H9 (cell line): ENCODE measurements at regions not wholly inside any gene's neighbourhood (a gene's known extent, or its start where the extent isn't known, plus 50 kb on each side); places are given as distances from the start of the nearest gene placed in this dataset.

Experiments used
- DNase-seq: peaks from one replicate; pipeline ENCODE4 v3.0.0-alpha.2; 2017
- H2AFZ ChIP-seq: one replicate; pipeline ENCODE4 v1.6.1; 2013; ENCODE audit warnings: mild to moderate bottlenecking, low read length, control low read depth, moderate library complexity
- H2AK5ac ChIP-seq: 2 replicates; pipeline ENCODE4 v1.6.1; 2013; ENCODE audit warnings: low read length, control low read depth, mixed read lengths; ENCODE audit not compliant: insufficient read length
- H2BK120ac ChIP-seq: one replicate; pipeline ENCODE4 v1.6.1; 2013; ENCODE audit warnings: low read depth, mild to moderate bottlenecking, low read length, control low read depth, inconsistent platforms; ENCODE audit not compliant: poor library complexity, severe bottlenecking
- H2BK12ac ChIP-seq: 2 replicates; pipeline ENCODE4 v1.6.1; 2013; ENCODE audit warnings: low read length, control low read depth, mixed read lengths, low read depth; ENCODE audit not compliant: insufficient read length
- H2BK15ac ChIP-seq: 2 replicates; pipeline ENCODE4 v1.6.1; 2013; ENCODE audit warnings: low read depth, low read length, control low read depth
- H2BK20ac ChIP-seq: one replicate; pipeline ENCODE4 v1.6.1; 2013; ENCODE audit warnings: low read depth, mild to moderate bottlenecking, low read length, control low read depth, inconsistent platforms; ENCODE audit not compliant: poor library complexity, severe bottlenecking
- H2BK5ac ChIP-seq: 2 replicates; pipeline ENCODE4 v1.6.1; 2013; ENCODE audit warnings: low read length, control low read depth, mixed read lengths; ENCODE audit not compliant: insufficient read length
- H3K14ac ChIP-seq: 2 replicates; pipeline ENCODE4 v1.6.1; 2013; ENCODE audit warnings: low read length, control low read depth; ENCODE audit not compliant: insufficient read depth
- H3K18ac ChIP-seq: 2 replicates; pipeline ENCODE4 v1.6.1; 2013; ENCODE audit warnings: low read depth, mild to moderate bottlenecking, mixed read lengths, low read length, control low read depth; ENCODE audit not compliant: insufficient read length
- H3K23ac ChIP-seq: 2 replicates; pipeline ENCODE4 v1.6.1; 2013; ENCODE audit warnings: low read length, control low read depth, mixed read lengths, low read depth; ENCODE audit not compliant: insufficient read length
- H3K23me2 ChIP-seq: 2 replicates; pipeline ENCODE4 v1.6.1; 2013; ENCODE audit warnings: low read depth, mild to moderate bottlenecking, mixed read lengths, low read length, control low read depth; ENCODE audit not compliant: insufficient read length, poor library complexity, severe bottlenecking
- H3K27ac ChIP-seq: 2 replicates; pipeline ENCODE4 v1.5.1; 2013; ENCODE audit warnings: low read length, control low read depth, mixed read lengths, low read depth; ENCODE audit not compliant: insufficient read length
- H3K27me3 ChIP-seq: 2 replicates; pipeline ENCODE4 v1.6.1; 2013; ENCODE audit warnings: low read length, control low read depth, inconsistent platforms; ENCODE audit not compliant: insufficient read depth
- H3K4ac ChIP-seq: 2 replicates; pipeline ENCODE4 v1.6.1; 2013; ENCODE audit warnings: low read depth, mild to moderate bottlenecking, control low read depth, inconsistent platforms, low read length, moderate library complexity
- H3K4me1 ChIP-seq: 2 replicates; pipeline ENCODE4 v1.6.1; 2013; ENCODE audit warnings: low read length, control low read depth, inconsistent platforms; ENCODE audit not compliant: insufficient read depth
- H3K4me2 ChIP-seq: 2 replicates; pipeline ENCODE4 v1.6.1; 2013; ENCODE audit warnings: low read length, control low read depth, mixed read lengths; ENCODE audit not compliant: insufficient read length, insufficient read depth
- H3K56ac ChIP-seq: 2 replicates; pipeline ENCODE4 v1.6.1; 2013; ENCODE audit warnings: low read depth, mild to moderate bottlenecking, mixed read lengths, low read length, control low read depth; ENCODE audit not compliant: insufficient read length
- H3K79me1 ChIP-seq: 2 replicates; pipeline ENCODE4 v1.6.1; 2013; ENCODE audit warnings: low read depth, mild to moderate bottlenecking, moderate library complexity, low read length, control low read depth, inconsistent platforms; ENCODE audit not compliant: insufficient read depth, poor library complexity, severe bottlenecking
- H3K79me2 ChIP-seq: 2 replicates; pipeline ENCODE4 v1.6.1; 2013; ENCODE audit warnings: low read length, control low read depth, inconsistent platforms; ENCODE audit not compliant: insufficient read depth
- H3K9ac ChIP-seq: 2 replicates; pipeline ENCODE4 v1.6.1; 2013; ENCODE audit warnings: low read length, control low read depth, mixed read lengths; ENCODE audit not compliant: insufficient read length; ENCODE audit errors: extremely low read depth
- H3K9me3 ChIP-seq: one replicate; pipeline ENCODE4 v1.6.1; 2013; ENCODE audit warnings: low read depth, low read length, inconsistent platforms; ENCODE audit not compliant: control insufficient read depth
- H3T11ph ChIP-seq: one replicate; pipeline ENCODE4 v1.6.1; 2013; ENCODE audit warnings: mild to moderate bottlenecking, low read length, control low read depth, inconsistent platforms
- H4K20me1 ChIP-seq: one replicate; pipeline ENCODE4 v1.6.1; 2013; ENCODE audit not compliant: control insufficient read depth, insufficient read length, insufficient read depth
- H4K5ac ChIP-seq: 2 replicates; pipeline ENCODE4 v1.6.1; 2013; ENCODE audit warnings: low read depth, mild to moderate bottlenecking, mixed read lengths, low read length, control low read depth; ENCODE audit not compliant: insufficient read length
- H4K8ac ChIP-seq: replicated peaks from 2 replicates; pipeline ENCODE4 v1.6.1; 2013; ENCODE audit warnings: low read length, control low read depth, mixed read lengths, low read depth; ENCODE audit not compliant: insufficient read length
- H4K91ac ChIP-seq: 2 replicates; pipeline ENCODE4 v1.6.1; 2013; ENCODE audit warnings: low read depth, mild to moderate bottlenecking, moderate library complexity, mixed read lengths, low read length, control low read depth; ENCODE audit not compliant: insufficient read length
- H3K27ac Mint-ChIP-seq, 3 experiments: 2 replicates in 2 of 3; 3 replicates in 1 of 3; pipeline ENCODE4 v1.8.0; 2020 to 2021; ENCODE audit warnings: mixed read lengths in 3 of 3, mild to moderate bottlenecking in 1 of 3, moderate library complexity in 1 of 3
- H3K27me3 Mint-ChIP-seq: 2 replicates; pipeline ENCODE4 v1.8.0; 2021; ENCODE audit warnings: low read depth, mild to moderate bottlenecking, moderate library complexity, mixed read lengths
- H3K36me3 Mint-ChIP-seq, 3 experiments: 2 replicates in 2 of 3; 3 replicates in 1 of 3; pipeline ENCODE4 v1.8.0; 2020 to 2021; ENCODE audit warnings: low read depth in 3 of 3, mixed read lengths in 3 of 3; ENCODE audit not compliant: insufficient read depth in 1 of 3
- H3K4me1 Mint-ChIP-seq, 2 experiments: 2 replicates each; pipeline ENCODE4 v1.8.0; 2020; ENCODE audit warnings: mixed read lengths in 2 of 2
- H3K4me3 Mint-ChIP-seq, 2 experiments: 2 replicates in 1 of 2; 3 replicates in 1 of 2; pipeline ENCODE4 v1.8.0; 2020 to 2021; ENCODE audit warnings: mild to moderate bottlenecking in 2 of 2, mixed read lengths in 2 of 2, moderate library complexity in 1 of 2
- H3K9me3 Mint-ChIP-seq, 2 experiments: 2 replicates in 1 of 2; 3 replicates in 1 of 2; pipeline ENCODE4 v1.8.0; 2020; ENCODE audit warnings: mild to moderate bottlenecking in 2 of 2, mixed read lengths in 2 of 2, moderate library complexity in 1 of 2
- WGBS: extraction: QIAGEN DNeasy Blood & Tissue Kit; methylation state at CpG from one replicate; pipeline ENCODE4 v1.1.7; 2013; ENCODE audit warnings: missing lambda C conversion rate, low lambda C conversion rate, mixed read lengths; ENCODE audit not compliant: insufficient read length; ENCODE audit errors: extremely low coverage; 5-methylcytosine and 5-hydroxymethylcytosine counted together
- TF ChIP-seq, protein P1 (sequence below): fragments of 200-600 bp; sonication (generic); conservative IDR thresholded peaks from 3 replicates; pipeline ENCODE4 v1.8.0; 2021; ENCODE audit warnings: antibody characterized with exemption, mild to moderate bottlenecking

GRCh38 chr14:85279407-85279806 lies 250.5 kb upstream of the FLRT2 start:
- H2BK5ac ChIP-seq, result no peak overlapping the region

More at GRCh38 chr14:85279407-85279806, 250.5 kb upstream of the FLRT2 start:
- H3K79me2 ChIP-seq, result no peaks in the 10 kb centered on the region
- H3K27ac Mint-ChIP-seq, result no peak overlapping the region
- H3K4me3 Mint-ChIP-seq, result no peak overlapping the region
- H3K18ac ChIP-seq, result no peak overlapping the region
- H2BK15ac ChIP-seq, result no peak overlapping the region
- DNase-seq, result no peak
- H3T11ph ChIP-seq, result no peak overlapping the region
- H3K23me2 ChIP-seq, result no peaks in the 10 kb centered on the region
- H3K36me3 Mint-ChIP-seq, result no peaks in the 10 kb centered on the region
- H3K27me3 Mint-ChIP-seq, result no peaks in the 10 kb centered on the region
- no peak overlapping the region for H3K4me2 ChIP-seq
- TF ChIP-seq, protein P1, sequence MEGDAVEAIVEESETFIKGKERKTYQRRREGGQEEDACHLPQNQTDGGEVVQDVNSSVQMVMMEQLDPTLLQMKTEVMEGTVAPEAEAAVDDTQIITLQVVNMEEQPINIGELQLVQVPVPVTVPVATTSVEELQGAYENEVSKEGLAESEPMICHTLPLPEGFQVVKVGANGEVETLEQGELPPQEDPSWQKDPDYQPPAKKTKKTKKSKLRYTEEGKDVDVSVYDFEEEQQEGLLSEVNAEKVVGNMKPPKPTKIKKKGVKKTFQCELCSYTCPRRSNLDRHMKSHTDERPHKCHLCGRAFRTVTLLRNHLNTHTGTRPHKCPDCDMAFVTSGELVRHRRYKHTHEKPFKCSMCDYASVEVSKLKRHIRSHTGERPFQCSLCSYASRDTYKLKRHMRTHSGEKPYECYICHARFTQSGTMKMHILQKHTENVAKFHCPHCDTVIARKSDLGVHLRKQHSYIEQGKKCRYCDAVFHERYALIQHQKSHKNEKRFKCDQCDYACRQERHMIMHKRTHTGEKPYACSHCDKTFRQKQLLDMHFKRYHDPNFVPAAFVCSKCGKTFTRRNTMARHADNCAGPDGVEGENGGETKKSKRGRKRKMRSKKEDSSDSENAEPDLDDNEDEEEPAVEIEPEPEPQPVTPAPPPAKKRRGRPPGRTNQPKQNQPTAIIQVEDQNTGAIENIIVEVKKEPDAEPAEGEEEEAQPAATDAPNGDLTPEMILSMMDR, result no peak
- WGBS, result no CpG with 5 or more reads among the region's 1 CpG
- H3K56ac ChIP-seq, result no peak overlapping the region
- H3K9ac ChIP-seq, result no peak overlapping the region
- no peaks in the 10 kb centered on the region for H4K20me1 ChIP-seq
- no peak overlapping the region for H3K14ac ChIP-seq
- no peaks in the 10 kb centered on the region for H3K9me3 Mint-ChIP-seq
- no peak overlapping the region for H2AK5ac ChIP-seq
- no peaks in the 10 kb centered on the region for H3K9me3 ChIP-seq
- no peaks in the 10 kb centered on the region for H3K79me1 ChIP-seq
- H3K4me1 Mint-ChIP-seq, result peaks cover 0 to 4% of the 10 kb centered on the region in 2 experiments; a peak in 1 of 4 replicates
- H4K8ac ChIP-seq, result no peak overlapping the region
- H3K27ac ChIP-seq, result no peak overlapping the region
- no peaks in the 10 kb centered on the region for H3K4me1 ChIP-seq
- H4K91ac ChIP-seq, result no peak overlapping the region
- no peak overlapping the region for H2BK12ac ChIP-seq
- no peak overlapping the region for H3K4ac ChIP-seq
- no peak overlapping the region for H4K5ac ChIP-seq
- no peak overlapping the region for H2BK120ac ChIP-seq
- no peak overlapping the region for H3K23ac ChIP-seq
- H2AFZ ChIP-seq, result no peak overlapping the region
- H2BK20ac ChIP-seq, result no peak overlapping the region
- no peaks in the 10 kb centered on the region for H3K27me3 ChIP-seq
